HG03565 (cell line): ENCODE measurements at regions not wholly inside any gene's neighbourhood (a gene's known extent, or its start where the extent isn't known, plus 50 kb on each side); places are given as distances from the start of the nearest gene placed in this dataset.

Experiments
- ATAC-seq: cut with Tn5 transposase; IDR thresholded peaks from one replicate; pipeline ENCODE4 v1.9.1; 2021; ENCODE audit warnings: mild to moderate bottlenecking, moderate library complexity; ENCODE audit not compliant: unreplicated experiment

DNA sequence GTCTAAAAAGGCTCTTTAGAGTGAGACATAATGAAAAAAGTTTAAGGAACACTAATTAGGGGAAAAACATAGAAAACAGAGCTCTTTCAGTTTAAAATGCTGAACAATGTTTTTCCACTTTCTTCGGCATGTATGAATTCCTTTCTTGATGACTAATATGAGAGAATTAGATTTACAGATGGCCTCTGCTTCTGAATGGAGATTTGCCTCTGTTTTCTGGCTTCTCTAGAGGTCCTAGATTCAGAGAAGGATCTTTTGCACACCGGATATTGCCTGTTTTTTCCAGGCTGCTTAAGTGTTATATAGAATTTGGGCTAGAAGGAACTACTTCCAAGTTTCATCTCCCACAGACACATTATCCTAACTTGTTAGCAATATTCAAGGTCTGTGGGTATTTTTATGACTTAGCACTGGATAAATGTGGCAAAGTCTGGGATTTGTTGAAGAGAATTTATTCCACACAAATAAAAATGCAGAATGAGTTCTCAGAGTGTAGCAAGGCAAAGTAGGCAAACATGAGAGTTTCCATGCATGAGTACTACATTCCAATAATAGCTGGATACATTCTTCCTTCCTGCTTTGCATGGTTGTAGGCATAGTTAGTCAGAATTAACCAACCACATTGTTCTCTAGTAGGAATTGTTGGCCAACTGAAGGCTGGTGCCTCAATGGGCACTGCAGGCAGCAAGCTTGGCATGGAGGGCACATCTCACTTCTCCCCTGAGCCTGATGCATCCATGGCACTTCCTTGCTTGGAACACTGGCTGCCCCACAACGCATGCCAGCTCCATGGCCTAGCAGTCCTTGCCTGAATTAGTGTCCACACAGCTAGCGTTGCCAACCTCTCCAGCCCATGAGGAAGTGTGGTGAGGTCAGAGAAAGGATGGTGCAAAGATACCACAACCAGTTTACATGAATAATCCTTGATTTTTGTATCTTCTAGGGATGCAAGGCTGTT is 224.2 kb downstream of the CLIC5 start:
- ATAC-seq, result no peak

DNA sequence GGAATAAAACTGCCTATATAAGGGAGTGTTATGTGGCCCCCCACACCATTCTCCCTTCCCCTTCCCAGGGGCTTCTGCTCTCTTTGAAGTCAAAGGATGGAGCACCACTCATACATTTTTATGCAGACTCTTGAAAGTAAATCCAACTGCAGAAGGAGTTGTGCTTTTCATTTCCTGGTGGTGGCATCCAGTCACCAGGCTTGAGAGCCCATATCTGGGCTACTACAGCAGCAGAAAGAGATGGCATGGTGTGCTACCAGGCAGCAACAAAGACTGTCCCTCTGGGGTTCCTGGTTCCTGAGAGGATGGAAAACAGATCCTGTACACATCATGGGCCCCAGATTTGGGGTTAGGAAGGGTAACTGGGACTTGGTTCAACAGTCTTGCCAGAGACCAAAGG is 226.4 kb downstream of the CLIC5 start:
- no peak for ATAC-seq

DNA sequence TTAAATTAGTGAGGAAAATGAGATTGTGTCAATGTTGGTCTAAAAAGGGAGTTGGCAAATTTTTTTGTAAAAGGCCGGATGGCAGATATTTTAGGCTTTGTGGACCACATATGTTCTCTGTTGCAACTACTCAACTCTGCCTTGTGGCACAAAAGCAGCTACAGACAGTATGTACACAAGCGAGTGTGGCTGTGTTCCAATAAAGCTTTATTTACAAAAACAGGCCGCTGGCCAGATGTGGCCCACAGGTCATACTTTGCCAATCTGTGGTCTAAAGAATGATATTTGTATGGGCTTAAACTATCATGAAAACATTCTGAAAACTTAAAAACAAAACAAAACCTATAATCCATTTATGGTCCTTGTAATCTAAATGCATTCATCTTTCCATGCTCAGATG is 228.3 kb downstream of the CLIC5 start:
- no peak for ATAC-seq

DNA sequence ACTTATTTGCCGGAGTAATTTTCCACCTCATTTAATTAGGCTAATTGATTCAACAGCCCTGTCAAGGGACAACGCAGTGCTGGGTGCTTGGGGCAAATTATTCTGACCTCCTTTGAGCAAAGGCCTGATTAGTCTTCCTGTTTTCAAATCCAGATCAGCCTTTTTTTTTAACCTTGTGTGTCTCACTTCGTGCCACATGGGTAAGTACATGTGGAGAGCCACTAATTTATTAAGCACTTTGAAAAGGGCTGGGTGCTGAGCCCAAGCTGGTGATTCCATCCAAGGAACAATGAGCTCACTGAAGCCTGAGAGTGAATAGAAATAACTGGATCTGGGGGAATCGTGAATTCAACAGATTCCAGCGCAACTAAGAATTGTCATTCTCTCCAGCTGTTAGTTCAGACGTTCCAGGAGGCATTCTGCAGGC is 229.3 kb downstream of the CLIC5 start:
- ATAC-seq, result no peak

DNA sequence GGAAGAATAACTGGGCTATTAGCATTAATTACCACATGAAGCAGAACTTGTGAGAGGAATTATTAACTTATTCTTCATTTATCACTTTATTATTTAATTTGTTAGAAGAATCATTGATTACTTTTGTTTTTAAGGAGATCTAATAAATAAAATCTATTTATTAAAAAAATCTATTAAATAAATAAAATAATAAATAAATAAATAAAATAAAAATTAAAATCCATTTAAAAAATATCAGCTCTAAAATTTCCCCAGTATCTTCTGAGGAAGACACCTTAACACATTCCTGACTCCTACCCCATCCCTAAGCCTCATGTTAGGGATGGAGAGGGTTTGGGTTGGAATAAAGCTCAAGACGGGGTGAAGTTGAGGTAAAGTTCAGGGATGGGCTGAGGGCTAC is 231.4 kb downstream of the CLIC5 start:
- ATAC-seq, result no peak

DNA sequence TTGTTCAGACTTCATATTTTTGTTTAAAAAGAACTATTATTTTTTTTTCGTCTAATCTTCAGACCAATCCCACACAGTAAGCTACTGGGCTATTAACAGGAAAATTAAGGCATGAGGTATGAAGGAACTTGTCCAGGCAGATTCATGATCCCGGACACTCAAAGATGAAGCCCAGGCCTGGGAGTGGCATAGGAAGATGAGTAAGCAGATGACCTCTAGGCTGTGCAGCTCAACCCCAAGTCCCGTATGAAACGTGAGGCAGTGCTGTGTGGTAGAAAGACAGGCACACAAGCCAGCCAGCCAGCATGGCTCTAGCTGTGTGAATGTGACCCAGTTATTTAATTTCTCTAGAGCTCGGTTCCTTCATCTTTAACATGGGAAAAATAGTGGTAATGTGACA is 231.9 kb downstream of the CLIC5 start:
- ATAC-seq, result no peak

GRCh38 chr6:45781890-45782289 is 233.8 kb downstream of the CLIC5 start:
- no peak for ATAC-seq

DNA sequence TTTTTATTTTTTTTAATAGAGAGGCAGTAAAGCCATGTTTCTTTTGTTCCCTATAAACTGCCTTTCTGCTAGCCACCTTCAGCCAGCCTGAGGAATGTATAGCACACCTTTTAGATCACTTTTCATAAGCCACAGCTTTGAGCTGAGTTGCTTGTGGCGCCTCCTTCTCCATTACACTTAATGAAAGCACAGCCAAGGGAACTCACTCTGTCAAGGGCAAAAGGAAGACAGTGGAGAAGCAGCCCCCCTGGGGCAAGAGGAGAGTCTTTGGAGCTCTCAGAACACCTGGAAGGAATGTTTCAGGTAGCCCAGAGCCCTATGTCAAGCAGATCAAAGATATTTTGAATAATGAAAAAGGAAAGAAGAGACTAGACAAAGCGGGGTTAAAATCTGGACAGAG is 235.1 kb downstream of the CLIC5 start:
- ATAC-seq, result no peak

GRCh38 chr6:45775026-45775697 is 240.5 kb downstream of the CLIC5 start:
- ATAC-seq, result no peak

- no peak for ATAC-seq
These were observed 241.8 kb downstream of the CLIC5 start for GRCh38 chr6:45773906-45774305.

- ATAC-seq, result no peak
These were observed 242.7 kb downstream of the CLIC5 start for GRCh38 chr6:45772886-45773495.

DNA sequence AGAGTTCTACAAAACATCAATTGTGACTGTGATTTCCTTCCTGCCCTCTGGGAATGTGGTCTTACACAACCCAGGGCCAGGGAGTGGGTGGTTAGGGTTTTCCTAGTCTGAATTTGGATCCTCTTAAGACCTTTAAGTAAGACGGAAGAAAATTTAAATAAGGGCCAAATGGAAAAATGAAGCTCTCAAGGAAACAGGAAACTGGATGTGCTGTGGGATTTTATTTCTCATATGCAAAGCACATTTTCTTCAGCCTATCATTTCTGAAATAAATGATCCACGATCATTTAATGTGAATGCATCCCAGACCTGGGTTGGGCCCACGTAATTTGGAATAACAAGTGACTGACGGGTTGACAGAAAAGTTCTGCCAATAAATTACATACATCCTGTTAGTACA is 243.6 kb downstream of the CLIC5 start:
- no peak for ATAC-seq

DNA sequence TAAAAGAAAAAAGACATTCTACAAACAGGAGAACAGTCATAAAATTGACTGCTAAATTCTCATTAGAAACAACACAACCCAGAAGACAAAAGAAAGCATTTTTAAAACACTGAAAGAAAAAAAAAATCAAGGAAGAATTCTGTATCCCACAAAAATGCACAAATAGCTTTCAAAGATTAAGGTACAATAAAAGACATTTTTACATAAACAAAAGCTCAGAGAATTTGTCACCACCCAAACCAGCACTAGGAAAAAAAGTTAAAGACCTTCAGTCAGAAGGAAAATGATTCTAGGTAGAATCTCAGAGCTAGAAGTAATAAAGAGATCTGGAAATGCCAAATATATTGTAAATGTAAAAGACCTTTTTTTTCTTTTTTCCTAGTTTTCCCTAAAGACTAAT is 252.4 kb downstream of the CLIC5 start:
- no peak for ATAC-seq

DNA sequence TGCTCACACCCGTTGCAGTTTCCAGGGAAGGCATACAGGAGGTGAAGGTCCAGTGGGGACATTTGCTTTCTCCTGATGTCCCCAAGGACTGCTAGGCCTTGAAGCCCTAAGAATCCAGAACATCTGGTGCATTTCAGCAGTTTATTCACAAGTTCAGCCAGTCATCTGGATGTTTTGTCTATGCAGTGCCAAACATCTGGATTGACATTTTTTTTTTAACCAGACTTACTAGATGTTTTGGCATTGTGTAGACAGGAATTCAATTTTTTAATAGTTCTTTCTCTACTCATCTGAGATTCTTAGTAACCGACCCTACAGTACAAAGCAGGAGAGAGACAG is 256.2 kb downstream of the CLIC5 start:
- no peak for ATAC-seq

DNA sequence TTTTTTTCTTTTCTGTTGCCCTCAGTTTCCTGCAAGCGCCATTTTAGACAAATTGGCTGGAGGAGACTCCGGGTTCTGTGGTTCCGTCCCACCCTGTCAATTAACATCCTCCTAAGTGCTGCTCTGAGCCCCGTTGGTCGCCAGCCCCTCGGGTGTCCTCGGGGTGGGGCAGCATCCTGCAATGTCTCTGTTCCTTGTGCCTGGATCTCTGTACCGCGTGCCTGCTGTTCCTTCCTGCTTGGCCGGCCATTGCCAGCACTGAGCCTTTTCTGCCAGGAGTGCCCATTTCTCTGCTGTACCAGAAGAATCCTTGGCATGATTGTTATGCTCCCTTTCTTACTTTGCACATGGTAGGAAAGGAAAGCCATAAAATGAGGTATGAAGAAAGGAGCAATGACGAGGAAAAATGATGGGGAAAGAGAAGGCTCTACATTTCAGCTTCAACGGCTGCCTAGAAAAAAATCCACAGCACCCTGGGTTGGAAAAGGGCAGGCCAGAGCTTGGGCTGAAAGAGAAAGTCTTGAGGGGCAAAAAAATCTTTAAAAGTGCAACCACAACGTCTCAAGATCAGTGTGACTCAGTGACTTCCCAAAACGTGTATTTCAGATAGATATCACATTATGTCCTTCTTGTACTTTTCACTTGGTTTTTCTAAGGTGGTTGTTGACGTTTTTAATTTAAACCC is 256.7 kb downstream of the CLIC5 start:
- no peak for ATAC-seq

DNA sequence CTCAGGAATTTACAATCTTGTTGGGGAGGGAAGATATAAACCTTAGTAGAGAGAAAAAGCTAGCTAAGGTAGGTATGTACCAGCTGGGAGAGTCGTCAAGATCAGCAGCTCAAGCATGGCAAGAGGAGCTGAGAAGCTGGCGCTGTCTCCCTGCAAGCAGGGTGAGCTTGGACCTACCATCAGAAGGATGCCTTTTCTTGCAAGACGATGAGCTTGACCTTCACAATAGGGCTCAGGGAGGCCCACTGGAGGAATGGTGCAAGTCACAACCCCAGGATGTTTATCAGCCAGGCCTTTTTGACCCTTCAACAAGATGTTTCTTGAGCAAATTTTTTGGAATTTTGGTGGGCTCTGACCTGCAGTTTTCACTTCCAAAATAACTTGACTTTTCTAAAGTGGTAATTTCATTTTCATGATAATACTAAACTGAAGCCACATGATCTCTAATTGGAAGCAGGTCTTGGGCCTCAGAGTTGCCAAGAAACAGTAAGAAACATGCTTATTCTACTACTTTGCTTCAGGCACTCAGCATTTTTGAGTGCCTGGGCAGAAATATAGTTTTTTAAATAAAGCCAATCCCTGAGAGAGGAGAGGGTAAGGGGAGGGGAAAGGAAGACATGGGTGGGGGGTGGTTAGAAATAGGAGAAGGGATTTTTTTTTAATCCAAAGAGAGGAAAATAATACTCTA is 258.1 kb downstream of the CLIC5 start:
- ATAC-seq, result no peak

- ATAC-seq, result no peak
These were observed 259.1 kb downstream of the CLIC5 start for GRCh38 chr6:45756606-45757005.

GRCh38 chr6:45754432-45754831 is 261.2 kb downstream of the CLIC5 start:
- no peak for ATAC-seq

- ATAC-seq, result no peak
These were observed 269.6 kb downstream of the CLIC5 start for GRCh38 chr6:45746046-45746445.

DNA sequence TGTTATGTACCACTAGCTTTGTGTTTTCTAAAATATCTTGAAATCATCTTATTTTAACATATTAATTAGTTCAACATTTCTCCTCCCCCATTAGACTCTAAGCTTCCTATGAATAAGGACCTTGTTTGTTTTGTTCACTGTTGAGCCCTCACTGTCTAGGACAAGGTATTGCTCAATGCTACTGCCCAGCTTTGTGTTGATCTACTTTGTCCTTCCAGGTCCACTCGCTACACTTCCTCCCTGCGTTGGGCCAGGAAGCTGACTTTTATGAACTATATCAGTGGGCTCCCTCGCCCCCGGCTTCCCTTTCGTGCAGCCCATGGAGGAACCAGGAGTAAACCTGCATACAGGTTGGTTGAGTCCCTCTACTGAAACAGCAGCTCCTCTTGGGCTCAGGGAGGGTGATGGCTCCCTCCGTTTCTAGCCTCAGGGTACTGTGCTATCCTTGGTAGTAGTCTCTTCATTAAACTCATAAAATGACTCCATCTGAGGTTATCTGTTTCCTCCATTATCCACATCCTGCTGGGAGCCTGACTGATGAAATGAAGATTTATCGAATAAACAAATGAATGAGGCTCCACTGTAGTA is 272.5 kb downstream of the CLIC5 start:
- no peak for ATAC-seq
